ENCODE measurements at regions not wholly inside any gene's neighbourhood (a gene's known extent, or its start where the extent isn't known, plus 50 kb on each side); places are given as distances from the start of the nearest gene placed in this dataset.
"Not testable (repeated sequence)": the region's sequence is repeated elsewhere in the genome, so short reads cannot be mapped to it uniquely, and the experiment has no call there.

DNA sequence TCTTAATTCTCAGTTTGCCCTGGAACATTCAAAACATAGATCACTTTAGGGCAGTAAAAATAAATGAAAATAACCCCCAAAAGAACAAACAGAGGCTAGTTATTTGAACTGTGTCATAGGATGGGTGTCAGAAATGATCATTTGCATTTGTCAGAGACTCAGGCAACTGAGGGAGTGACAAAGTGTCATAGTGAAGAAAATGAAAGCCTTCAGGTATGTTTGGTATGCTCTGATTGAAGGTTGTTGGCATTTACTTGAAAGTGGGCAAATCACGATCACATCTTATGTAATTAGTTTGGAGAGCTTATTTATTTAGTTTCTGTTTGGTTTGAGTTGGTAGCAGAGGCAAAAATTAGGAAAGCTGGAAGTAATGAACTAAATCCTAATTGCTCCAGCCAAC, 880.9 kb downstream of the ANKRD7 start:
- DNase-seq (ENCODE audit: low read depth) = no peak

DNA sequence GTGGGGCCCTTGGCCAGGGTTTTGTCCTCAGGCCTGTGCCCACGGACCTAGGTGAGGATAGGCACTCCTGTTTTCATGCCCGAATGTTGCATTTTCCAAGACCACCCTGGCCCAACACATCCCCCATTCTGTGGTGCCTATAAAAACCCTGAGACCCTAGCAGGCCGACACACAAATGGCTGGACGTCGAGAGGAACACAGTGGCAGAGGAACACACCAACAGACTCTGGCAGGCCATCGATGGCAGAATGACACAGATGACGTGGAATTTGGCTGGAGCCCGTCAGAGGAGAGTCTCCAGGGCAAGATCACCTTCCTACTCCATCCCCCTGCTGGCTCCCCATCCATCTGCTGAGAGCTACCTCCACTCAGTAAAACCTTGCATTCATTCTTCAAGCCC, 898.8 kb downstream of the ANKRD7 start:
- no peak for DNase-seq (ENCODE audit: low read depth)

DNA sequence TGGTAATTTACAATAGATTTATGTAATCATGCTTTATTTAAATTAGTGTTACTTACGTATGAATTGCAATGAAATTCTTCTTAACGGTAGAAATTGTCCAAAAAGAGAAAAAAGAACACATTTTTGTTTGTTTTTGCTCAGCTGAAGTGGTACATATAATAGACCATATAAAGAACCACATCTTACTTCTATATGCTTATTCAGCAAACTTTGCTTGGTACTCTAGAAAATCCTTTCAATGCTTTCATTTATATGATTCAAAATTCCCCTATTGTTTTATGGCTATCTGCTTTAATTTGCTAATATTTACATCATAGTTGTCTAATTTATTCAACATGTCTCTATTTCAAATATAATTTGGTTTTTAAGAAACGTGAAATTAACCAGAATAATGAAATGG, 903.2 kb downstream of the ANKRD7 start:
- no peak for DNase-seq (ENCODE audit: low read depth)

DNA sequence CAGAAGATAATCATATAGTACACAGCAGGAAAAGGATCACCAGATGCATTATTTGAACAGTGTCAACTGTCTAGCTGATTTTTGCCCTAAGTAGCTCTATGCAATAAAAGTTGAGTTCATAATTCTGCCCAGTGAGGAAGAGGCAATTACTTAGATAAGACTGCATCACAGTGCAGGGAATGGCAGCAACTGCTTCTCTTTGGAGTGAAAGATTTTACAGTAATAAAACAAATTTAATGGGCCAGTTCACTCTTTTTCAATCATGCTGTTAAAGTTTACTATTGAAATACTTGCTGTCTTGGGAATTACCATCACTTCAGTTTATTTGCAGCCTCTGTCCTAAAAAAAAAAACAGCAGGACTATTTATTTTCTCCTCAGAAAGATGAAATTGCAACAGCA, 907.9 kb downstream of the ANKRD7 start:
- no peak for DNase-seq (ENCODE audit: low read depth)

DNA sequence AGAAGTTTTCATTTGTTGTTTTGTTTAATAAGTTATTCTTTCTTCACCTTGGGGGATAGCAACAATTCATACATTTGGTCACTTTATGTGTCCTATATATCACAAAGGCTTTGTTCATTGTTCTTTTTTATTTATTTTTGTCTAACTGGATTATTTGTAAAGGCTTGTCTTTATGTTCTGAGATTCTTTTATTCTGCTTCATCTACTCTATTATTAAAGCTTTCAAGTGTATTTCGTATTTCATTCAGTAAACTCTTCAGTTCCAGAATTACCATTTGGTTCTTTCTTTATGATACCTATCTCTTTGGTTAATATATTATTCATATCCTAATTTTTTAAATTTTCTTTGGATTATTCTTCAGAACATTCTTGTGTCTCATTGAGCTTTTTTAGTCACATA, 942.9 kb downstream of the ANKRD7 start:
- DNase-seq (ENCODE audit: low read depth) = no peak

DNA sequence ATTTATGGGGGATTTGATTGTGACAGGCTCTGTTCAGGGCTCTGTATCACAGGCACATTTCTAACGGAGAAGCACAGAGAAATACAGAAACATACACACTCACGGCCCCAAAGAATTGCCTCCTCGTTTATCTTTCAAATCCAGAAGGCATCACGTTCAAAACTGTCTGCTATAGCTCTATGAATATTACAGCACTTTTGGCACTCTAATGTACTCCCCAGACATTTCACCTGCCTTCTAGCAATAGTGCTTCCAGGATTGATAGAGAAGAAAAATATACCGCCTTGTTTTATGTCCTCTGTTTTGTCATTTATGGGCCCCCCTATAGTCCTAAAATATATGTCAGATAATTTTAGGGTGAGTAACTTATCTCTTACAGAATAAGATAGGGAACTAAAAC, 947.5 kb downstream of the ANKRD7 start:
- no peak for DNase-seq (ENCODE audit: low read depth)

DNA sequence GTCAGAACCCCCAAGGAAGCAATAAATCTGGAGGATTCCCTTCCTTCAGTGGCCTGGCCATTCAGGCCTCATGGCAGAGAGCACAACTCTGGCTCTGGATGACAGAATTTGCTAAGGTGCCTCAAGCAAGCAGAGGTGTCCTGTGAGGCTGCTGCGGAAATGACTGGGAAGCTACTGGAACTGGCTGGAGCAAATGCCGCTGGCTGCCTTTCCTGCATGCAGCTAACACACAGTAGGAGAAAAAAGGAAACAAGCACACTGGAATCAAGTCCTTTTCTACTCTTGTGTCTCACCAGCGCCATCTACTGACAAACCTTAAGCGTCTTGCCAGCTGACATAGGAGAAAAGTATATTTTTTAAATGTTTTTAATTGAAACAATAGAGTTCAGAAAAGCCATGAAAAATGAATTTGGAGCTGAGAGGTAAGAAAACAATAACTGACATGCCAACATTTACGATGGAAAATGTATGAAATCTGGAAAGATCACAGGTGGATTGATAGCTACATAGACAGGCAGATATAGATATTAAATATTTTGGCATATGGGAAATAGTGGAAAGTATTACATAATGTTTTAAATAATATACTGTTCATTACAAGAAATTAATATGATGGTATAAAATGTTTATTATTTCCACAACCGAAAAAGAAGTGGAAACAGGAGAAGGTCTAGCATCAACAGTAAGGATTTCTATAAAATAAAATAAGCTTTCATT, 951.6 kb downstream of the ANKRD7 start:
- no peak for DNase-seq (ENCODE audit: low read depth)

DNA sequence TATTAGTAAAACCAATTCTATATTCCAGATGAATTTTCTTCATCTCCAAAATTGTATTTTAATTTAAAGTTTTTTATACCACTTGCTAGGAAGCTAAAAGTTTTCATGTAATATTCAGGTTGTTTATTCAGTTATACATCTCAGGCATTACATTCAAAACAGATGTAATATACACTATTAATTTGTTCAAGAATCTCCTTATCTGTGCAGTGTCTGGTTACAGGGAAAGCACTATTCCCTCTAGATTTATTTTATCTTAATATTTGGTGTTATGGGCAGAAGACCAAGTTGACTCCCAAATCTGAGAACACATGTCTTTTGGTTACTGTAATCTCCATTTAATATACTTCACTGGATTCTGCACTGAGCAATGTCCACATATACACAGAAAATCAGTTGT, 953.4 kb downstream of the ANKRD7 start:
- DNase-seq (ENCODE audit: low read depth) = no peak

DNA sequence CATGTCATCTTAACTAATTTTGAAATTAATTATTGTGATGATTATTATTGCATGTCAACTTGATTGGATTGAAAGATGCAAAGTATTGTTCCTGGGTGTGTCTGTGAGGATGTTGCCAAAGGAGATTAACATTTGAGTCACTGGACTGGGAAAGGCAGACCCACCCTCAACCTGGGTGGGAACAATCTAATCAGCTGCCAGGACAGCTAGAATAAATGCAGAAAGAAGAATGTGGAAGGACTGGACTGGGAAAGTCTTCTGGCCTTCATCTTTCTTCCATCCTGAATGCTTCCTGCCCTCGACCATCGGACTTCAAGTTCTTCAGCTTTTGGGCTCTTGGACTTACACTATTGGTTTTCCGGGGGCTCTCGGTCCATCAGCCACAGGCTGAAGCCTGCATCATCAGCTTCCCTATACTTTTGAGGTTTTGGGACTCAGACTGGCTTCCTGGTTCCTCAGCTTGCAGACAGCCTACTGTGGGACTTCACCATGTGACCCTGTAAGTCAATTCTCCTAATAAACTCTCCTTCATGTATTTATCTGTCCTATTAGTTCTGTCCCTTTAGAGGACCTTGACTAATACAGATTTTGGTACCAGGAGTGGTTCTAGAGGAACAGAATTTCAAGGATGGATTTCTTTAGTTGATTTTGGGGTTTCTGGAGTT, 959.8 kb downstream of the ANKRD7 start:
- no peak for DNase-seq (ENCODE audit: low read depth)

DNA sequence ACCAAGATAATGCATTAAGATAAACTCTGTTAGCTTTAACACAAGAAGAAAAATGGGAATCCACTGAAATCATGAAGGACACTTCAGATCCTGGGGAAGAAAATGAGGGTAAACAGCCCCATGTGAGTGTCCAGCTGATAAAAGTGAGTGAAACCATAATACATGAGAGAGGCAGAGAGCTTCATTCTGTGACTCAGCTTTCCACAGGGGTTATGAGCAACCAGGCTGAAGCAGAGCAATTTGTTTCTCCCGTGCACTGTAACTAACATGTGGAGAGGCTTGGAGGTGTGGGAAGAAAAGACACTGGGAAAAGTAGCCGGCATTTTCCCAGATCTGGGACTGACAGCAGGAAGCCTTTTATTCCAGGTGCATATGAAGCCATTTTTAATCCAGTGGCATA, 971.7 kb downstream of the ANKRD7 start:
- no peak for DNase-seq (ENCODE audit: low read depth)

DNA sequence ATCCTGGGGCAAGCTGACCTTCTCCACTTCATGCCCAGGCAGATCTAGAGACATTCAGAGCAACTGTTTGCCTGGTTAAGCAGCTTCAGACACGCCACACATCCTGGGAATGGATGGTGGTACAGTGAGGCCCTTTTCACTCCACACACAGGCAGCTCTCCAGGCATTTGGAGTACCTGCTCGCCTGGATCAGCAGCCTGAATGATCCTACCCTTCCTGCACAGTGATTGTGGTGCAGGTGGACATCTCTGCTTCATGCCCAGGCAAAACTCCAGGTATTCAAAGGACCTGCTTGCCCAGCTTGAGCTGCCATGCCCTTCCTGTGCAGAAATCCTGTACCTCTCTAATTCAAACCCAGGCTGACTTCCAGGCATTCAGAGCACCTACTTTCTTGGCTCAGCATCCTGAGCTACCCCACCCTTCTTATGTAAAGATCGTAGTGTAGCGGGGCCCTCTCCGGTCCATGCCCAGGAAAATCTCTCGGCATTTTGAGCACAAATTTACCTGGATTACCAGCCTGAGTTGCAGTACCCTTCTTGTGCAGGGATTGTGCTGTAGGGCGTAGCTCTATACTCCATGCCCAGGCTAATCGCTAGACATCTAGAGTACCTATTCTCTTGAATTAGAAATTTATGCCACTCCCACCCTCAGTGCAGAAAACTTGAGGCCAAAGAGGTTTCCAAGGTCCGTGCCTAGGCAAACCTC, 972.8 kb downstream of the ANKRD7 start:
- DNase-seq (ENCODE audit: low read depth) = no peak

DNA sequence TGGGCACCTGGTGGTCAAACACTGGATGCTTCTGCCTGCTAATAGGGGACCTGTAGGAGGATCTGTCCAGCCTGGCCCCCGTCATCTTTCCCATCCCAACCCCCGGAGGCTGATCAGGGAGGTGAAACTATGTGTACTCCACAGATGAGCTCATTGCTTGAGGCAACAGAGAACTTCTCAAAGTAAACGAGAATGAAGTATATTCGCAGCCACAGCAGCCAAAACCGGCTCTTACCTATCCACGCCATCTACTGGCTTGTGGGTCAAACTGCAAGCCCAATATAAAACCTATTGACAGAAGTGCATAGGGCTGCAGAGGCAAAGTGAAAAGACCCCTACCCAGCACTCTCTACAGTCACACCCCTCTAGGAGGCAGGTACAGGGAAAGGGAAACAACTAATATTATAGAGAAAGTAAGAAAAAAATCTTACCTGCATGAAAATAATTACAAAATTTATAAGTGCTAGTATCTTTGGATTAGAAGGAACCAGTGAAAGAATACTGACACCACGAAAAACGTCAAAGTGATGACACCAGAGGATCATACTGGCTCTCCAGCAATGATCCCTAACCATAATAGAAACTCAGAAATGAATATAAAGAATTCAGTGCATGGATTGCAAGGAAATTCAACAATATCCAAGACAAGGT, 973.5 kb downstream of the ANKRD7 start:
- no peak for DNase-seq (ENCODE audit: low read depth)

DNA sequence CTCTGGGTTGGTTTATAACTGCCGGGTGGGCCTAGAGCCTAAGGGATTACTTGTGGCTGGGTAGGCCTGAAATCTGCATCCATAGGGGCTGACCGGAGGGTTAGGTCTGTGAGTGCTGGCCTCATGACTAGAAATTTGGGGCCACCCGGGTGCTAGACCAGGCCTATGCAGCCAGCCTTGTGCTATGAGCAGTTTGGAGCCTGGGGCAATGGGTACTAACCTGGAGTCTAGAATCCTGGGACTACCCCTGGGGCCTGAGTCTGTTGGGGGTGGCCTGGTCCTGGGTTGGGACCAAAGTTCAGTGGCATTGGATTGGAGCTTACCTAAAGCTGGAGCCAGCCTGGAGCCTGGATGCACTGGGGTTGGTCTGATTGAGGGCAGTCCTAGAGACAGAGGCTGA, 995.2 kb downstream of the ANKRD7 start:
- no peak for DNase-seq (ENCODE audit: low read depth)

DNA sequence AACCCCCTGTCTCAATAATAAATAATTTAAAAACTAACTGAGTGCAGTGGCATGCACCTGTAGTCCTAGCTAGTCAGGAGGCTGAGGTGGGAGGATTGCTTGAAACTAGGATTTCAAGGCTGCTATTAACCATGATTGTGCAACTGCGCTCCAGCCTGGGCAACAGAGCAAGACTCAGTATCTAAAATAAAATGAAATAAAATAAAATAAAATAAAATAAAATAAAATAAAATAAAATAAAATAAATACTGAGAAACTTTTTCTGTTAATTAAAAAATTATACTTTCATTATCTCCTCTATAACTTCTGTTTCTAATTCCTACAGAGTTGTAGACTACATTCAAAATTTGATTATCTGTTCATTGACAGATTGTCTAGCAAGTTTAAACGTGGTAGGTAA, 999.4 kb downstream of the ANKRD7 start:
- no peak for DNase-seq (ENCODE audit: low read depth)

DNA sequence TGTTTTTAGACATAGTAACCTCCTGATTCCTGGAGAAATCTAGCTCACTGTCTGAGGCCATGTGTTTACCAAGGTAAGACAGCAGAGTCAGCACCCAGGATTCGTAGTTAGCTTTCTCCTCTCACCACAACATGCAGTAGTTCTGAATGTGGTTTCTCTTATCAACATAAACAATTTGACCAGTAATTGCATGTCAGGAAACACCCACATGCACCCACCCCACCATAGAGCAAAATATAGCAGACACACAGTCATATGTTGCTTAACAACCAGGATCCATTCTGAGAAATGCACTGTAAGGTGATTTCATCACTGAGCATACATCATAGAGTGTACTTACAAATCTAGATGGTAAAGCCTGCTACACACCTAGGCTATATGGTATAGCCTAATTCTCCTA, 1004.0 kb downstream of the ANKRD7 start:
- DNase-seq (ENCODE audit: low read depth) = no peak

DNA sequence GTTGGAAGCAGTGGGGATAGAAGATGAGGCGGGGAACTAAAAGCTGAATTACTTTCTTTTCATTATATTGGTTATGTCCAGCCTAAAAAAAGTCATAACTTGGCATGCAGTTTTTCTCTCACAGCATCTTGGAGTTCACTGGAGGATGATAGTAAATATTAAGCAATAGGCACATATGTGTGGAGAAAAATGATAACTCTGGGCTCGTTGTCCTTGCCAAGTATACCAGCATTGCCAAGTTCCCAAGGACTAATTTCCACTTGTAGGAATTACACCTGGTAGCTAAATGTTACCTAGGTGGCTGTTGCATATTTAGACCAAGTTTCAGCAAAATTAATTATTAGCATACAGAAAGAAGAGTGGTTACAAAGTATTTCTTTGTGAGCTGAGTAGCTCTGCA, 1007.6 kb downstream of the ANKRD7 start:
- no peak for DNase-seq (ENCODE audit: low read depth)

DNA sequence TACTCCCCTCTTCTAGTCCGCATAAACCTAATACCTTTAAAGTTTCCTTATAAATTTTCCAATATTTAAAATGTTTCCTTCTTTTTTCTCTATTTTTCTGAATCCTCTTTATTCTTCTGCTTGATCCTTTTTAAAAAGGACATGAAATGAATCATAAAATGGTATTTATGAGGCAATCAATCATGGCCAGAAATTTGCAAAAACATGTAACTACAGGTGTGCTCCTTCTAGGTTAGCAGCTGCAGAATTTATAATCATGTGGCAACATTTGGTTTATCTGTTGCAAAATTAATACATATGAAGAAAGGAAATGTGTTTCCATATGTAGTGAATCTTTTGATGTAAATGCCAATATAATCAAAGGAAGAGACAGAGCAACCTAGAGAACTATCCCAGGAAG, 1008.5 kb downstream of the ANKRD7 start:
- no peak for DNase-seq (ENCODE audit: low read depth)

DNA sequence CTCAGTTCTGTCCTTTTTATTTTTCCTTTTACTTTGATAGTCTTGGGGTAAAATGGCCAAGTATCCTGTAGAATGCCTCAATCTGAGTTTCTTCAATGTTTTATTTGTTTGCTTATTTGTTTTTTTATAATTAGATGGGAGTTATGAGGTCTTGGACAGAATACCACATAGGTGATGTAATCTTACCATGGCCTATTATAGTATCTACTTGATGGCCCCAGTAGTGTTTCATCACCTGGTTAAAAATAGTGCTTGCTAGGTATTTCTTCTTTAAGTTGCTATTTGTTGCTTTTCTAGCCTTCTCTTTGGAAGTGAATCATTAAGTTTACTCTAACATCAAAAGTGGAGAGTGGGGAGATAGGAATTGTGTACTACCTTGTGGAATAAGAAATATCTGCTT, 1020.0 kb upstream of the KCND2 start:
- no peak for DNase-seq (ENCODE audit: low read depth)

DNA sequence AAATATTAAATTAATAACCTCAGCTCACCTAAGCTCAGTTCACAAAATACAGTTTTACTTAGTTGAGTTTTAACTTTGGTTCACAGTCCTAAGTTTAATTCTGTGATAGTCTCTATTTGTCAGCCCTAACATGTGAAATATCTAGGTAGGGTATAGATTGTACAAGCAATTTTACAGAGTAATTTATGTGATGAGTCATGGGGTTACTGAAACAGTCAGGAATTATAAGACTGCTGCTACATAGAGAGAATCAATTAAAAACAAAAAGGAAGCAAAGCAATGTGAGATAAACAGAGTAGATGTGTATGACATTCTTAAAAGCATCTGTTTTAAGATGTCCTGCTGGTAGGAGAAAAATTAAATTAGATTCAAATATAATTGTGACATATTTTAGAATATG, 1018.2 kb upstream of the KCND2 start:
- no peak for DNase-seq (ENCODE audit: low read depth)

DNA sequence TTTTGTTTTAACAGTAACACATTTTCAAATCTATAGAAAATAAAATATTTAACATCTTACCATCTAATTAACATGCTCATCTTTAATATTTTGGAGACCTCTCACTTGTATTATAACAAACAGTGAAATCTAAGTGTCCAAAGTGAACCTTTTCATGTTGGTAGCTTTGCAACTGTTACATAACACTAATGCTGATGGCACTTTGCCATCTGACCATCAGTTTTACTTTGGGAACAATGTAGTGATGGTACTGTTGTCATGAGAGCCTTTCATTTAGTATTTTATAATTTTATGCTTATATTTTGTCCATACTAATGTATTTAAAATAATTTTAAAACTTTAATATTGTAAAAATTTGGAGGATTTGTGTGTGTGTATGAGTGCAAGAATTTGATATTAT, 1017.0 kb upstream of the KCND2 start:
- no peak for DNase-seq (ENCODE audit: low read depth)

DNA sequence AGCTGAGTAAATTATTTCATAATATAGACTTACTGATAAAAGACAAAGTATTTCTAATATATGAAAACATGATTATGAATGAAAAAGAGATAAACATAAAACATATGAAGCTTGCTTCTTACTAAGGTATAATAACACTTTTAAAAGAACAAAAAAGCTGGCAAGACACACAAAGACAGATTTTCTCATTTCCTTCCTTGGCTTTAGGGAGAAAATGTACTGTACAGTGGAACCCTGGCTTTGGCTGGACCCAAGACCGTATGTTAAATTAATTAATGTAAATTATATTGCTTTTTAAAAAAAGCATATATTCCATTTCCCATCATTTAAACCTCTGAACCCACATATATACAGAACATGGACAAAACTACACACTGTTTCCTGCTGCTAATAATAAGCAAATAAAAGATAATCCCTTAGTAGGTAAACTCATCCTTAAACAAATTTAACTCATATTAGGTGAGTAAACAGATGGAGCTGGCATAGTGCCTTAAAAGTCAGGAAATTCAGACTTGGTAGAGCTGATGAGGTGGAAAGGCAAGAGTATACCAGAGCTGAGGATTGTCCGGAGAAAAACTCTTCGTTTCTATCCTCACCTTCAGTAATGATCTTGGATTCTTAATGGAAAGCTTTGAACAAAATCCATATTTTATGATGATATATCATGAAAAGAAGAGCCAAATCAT, 1016.4 kb upstream of the KCND2 start:
- DNase-seq (ENCODE audit: low read depth) = no peak

DNA sequence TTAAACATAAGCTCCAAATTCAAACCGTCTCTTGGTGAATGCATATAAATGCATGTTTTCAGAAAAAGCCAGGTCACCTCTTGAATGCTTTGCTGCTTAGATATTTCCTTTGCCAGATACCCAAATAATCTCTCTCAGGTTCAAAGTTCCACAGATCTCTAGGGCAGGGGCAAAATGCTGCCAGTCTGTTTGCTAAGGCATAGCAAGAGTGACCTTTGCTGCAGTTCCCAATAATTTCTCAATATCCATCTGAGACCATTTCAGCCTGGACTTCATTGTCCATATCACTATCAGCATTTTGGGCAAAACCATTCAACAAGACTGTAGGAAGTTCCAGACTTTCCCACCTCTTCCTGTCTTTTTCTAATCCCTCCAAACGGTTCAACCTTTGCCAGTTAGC, 1006.2 kb upstream of the KCND2 start:
- DNase-seq (ENCODE audit: low read depth) = not testable (repeated sequence)

Measured in HS-27A (cell line).